ENCODE measurements at regions not wholly inside any gene's neighbourhood (a gene's known extent, or its start where the extent isn't known, plus 50 kb on each side); places are given as distances from the start of the nearest gene placed in this dataset.

DNA sequence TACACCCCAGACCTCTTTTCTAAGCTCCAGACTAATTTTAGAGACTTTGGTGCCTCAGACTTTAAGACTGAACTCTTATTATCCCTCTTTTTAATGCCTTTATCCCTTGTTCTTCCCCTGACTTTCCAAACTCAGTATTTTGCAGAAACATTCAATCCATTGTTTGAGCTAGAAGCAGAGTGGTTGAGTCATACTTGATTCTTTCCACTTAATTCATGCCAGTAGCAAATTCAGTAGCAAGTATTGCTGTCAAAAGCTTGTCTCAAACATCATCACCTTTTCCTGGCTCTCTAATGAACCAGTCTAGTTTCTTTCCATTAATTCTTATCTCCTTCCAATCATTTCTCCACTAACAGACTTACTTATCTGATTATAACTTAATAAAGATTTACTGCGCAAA is 699.7 kb upstream of the ZNF804A start:
- TF ChIP-seq, protein P1, sequence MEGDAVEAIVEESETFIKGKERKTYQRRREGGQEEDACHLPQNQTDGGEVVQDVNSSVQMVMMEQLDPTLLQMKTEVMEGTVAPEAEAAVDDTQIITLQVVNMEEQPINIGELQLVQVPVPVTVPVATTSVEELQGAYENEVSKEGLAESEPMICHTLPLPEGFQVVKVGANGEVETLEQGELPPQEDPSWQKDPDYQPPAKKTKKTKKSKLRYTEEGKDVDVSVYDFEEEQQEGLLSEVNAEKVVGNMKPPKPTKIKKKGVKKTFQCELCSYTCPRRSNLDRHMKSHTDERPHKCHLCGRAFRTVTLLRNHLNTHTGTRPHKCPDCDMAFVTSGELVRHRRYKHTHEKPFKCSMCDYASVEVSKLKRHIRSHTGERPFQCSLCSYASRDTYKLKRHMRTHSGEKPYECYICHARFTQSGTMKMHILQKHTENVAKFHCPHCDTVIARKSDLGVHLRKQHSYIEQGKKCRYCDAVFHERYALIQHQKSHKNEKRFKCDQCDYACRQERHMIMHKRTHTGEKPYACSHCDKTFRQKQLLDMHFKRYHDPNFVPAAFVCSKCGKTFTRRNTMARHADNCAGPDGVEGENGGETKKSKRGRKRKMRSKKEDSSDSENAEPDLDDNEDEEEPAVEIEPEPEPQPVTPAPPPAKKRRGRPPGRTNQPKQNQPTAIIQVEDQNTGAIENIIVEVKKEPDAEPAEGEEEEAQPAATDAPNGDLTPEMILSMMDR (IDR thresholded peaks at IDR 0.05) = no peak
- TF ChIP-seq POLR2A (IDR thresholded peaks at IDR 0.05) = no peak

All from vagina (tissue), 2 donors.